Fibroblast of lung (primary cell): ENCODE measurements at regions not wholly inside any gene's neighbourhood (a gene's known extent, or its start where the extent isn't known, plus 50 kb on each side); places are given as distances from the start of the nearest gene placed in this dataset.

Experiments used
- EZH2 ChIP-seq: IDR thresholded peaks from 2 replicates; pipeline ENCODE4 v1.5.1; 2012; ENCODE audit warnings: low read length, control low read depth, mild to moderate bottlenecking; ENCODE audit errors: missing control alignments
- TF ChIP-seq, protein P1 (sequence below), 2 donors: IDR thresholded peaks in 1 of 2; conservative IDR thresholded peaks in 1 of 2; 1 replicate in 1 of 2; 2 replicates in 1 of 2; pipeline ENCODE4 v1.5.1; 2011 to 2012; ENCODE audit warnings: low read length in 2 of 2, control low read depth in 1 of 2, inconsistent platforms in 1 of 2, low read depth in 1 of 2, mild to moderate bottlenecking in 1 of 2

DNA sequence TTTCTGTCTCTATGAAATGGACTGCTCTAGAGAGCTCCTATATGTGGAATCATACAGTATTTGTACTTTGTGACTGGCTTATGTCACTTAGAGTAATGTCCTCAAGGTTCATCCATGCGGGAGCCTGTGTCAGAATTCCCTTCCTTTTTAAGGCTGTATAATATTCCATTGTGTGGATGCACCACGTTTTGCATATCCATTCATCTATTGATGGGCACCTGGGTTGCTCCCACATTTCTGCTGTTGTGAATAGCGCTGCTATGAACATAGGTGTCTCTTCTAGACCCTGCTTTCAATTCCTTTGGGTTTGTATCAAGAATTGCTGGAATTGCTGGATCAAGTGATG lies 155.4 kb downstream of the BMP7 start:
- TF ChIP-seq, protein P1, sequence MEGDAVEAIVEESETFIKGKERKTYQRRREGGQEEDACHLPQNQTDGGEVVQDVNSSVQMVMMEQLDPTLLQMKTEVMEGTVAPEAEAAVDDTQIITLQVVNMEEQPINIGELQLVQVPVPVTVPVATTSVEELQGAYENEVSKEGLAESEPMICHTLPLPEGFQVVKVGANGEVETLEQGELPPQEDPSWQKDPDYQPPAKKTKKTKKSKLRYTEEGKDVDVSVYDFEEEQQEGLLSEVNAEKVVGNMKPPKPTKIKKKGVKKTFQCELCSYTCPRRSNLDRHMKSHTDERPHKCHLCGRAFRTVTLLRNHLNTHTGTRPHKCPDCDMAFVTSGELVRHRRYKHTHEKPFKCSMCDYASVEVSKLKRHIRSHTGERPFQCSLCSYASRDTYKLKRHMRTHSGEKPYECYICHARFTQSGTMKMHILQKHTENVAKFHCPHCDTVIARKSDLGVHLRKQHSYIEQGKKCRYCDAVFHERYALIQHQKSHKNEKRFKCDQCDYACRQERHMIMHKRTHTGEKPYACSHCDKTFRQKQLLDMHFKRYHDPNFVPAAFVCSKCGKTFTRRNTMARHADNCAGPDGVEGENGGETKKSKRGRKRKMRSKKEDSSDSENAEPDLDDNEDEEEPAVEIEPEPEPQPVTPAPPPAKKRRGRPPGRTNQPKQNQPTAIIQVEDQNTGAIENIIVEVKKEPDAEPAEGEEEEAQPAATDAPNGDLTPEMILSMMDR (conservative IDR thresholded peaks at IDR 0.05 in 1 of 2, IDR thresholded peaks at IDR 0.05 in 1 of 2; ENCODE audit: low read depth in 1 of 2, low read length in 2 of 2) = no peak
- TF ChIP-seq EZH2 = no peak
